A204.1 (cell line): ENCODE measurements at regions not wholly inside any gene's neighbourhood (a gene's known extent, or its start where the extent isn't known, plus 50 kb on each side); places are given as distances from the start of the nearest gene placed in this dataset.

ENCODE experiments used
- FAIRE-seq: peaks from 2 replicates; lab custom pipeline; 2012; peaks lifted over from hg19 to GRCh38; lab: Jason Lieb, UNC

DNA sequence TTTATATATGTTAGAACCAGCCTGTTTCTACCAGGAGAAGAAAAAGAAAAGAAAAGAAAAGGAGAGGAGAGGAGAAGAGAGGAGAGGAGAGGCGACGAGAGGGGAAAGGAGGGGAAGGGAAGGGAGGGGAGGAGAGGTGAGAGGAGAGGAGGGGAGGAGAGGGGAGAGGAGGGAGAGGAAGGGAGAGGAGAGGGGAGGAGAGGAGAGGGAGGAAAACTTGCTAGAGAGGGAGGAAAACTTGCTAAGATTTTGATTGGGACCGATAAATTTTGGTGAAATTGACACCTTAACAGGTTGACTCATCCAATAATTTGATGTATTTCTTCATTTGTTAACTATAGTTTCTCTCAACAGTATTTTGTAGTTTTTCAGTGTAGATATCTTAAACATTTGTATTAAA, 164.0 kb upstream of the SYT1 start:
- FAIRE-seq, result no peak

DNA sequence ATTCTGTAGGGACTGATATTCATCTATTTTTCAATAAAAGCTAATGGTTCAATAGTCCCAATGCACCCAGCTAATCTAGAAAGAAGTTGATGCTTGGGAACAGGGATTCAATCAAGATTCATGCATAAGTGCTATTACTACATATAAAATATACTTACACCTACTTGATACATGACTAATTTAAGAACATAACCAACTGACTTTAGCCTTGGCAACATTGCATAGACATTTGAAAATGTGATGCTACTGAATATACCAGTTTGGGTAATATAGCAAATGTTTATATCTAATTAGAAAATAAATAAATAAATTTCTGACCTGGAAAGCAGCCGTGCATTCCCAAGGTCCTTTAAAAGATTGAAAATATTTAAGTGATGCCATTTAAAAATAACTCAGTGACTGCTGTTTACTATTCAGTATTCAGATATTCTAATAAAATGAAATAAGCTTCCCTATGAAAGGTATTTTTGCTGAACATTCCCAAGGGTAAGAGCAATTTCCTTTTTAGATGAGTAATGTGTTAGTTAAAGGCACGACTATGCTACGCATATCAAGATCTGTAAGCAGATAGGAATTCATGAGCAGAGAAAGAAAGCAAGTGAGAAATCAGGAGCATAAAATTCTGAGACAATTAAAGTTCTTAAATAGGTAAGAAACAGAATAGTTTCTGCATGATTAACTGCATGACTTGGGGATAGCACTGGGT, 160.6 kb upstream of the SYT1 start:
- no peak for FAIRE-seq

DNA sequence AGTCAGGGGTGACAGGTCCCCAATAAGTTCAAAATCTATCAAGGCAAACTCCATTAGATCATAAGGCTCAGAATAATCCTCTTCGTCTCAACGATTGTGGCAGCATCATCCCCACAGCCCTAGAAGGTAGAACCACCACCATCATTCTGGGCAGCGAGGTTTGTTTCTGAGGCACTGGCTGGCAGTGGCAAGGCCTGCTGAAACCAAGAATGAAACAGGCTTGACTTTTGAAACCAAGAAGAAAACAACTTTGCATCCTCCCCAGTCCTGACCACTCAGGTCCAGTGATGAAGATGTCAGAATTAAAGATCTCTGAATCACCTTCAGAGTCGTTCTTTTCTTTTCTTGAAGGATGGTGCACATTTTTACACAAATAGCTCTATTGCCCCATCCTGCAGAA, 152.6 kb upstream of the SYT1 start:
- FAIRE-seq, result no peak

DNA sequence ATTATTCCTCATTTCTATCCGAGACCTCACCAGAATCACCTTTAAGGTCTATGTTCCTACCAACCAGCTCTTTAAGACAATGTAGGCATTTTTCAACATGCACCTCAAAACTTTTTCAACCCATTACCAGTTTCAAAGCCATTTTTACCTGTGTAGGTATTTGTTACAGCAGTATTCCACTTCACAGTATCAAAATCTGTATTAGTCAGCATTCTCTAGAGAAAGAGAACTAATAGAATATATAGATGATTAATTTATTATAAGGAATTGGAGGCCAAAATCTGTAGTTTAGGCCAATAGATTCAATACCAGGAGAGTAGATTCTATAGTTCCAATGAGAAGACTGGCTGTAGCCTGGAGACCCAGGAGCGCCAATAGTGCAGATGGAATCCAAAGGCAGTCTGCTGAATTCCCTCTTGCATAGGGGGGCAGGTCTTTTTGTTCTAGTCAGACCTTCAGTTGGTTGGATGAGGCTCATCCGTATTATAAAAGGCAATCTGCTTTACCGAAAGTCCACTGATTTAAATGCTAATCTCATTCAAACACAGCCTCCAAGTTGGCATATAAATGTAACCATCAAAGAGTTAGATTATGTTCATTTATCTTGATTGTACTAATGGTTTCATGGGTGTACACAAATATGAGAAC, 151.6 kb upstream of the SYT1 start:
- FAIRE-seq, result no peak

DNA sequence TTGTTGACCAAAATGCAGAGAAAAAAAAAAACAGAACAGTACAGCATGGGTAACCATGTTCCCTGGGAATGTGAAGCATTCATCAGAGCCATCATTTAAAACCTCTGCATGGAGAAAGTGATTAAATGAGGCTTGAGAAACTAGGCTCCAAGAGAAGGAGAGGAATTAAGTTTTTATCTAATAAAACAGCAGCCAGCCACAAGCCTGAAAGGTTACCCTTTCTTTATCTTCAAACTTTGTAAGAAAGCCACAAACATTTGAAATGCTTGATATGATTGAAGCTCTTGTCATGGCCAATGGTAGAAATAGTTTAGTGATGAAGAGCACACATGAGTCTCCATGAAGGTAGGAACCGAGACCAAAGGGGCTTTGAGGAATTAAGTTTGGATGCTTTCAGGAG, 144.9 kb upstream of the SYT1 start:
- no peak for FAIRE-seq

DNA sequence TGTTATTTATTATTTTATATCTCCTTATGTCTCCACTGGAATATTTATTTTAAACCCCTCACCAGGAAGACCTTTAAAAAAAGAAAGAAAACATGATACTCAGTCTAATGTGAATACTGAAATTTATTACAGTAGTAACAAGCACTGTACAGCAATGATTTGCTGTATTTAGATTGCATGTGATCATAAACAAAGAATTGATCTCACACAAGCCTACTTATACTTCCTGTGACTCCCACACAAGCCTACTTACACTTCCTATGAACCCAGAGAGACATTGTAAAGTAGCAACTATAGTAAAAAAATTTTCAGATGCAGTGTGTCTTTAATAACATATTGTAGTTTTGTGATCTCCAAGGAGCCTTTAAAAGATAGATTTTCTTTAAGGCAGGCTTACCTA, 142.7 kb upstream of the SYT1 start:
- FAIRE-seq, result no peak

DNA sequence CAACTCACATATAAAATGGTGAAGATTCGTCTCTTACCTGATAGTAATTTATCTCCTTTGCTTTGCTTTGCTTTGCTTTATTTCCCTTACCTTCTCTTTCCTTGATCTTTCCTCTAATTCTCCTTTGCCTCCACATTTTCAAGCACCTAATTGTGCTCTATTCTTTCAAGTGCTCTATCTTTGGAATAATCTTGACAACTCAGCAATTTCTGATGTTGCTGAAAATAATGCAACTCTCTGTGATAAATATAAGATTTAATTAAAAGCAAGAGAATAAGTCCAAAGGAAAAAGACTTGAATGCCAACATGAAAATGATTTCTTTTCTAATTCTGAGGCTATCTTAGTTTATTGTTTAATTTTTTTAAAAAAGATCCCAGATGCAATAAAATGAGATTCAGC, 139.5 kb upstream of the SYT1 start:
- no peak for FAIRE-seq

DNA sequence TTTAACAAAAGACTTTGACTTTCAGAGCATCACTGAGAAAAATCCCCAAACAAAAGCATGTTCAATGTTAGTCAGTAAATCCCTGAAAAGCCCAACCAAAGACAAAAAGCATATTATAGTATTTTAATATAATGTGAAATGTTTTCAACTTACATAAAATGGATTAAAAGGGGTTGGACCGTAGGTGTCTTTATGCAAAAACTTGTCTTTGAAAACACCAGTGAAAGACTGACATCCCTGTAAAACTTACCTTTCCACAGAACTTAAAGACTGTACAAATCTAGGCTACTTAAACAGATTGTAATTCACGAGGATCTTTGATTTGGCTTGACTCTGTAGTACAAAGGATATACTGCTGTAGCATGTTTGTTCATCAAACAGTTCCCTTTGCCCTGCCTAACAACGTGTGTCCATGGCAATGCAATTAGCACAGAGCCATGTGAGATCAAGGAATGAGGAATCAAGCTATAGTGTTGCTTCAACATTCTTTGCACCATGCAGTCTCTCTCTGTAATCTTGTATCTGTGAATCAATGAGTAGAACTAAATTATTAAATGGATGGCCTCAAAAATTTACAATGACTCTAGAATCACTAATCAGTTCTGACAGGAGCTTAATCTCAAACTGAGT, 138.5 kb upstream of the SYT1 start:
- no peak for FAIRE-seq

DNA sequence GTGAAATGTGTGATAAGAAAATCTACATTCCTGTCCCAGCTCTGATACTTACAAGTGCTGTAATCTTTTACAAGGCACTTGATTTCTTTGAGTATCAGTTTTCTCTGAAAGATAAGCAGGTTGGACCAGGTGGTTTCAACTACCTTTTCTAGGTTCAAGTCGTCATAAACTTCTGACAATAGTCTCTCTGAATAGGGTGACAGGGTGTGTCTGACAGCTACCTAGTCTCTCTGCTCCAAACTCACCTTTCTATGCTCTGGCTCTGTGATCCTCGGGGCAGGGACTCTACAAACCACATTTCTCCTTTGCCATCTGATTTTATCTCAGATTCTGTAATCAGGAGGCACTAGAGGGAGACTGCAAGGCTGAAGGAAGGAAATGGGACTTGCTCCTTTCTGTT, 137.7 kb upstream of the SYT1 start:
- FAIRE-seq, result no peak

DNA sequence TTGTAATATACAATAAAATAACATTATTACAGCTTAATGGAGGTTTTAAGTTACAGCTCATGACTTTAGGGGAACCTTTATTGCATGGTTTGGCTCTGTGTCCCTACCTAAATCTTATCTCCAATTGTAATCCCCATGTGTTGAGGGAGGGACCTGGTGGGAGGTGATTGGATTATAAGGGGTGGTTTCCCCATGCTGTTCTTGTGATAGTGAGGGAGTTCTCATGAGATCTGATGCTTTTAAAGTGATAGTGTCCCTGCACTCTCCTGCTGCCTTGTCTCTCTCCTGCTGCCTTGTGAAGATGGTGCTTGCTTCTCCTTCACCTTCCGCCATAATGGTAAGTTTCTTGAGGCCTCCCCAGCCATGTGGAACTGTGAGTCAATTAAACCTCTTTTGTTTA, 132.1 kb upstream of the SYT1 start:
- FAIRE-seq, result no peak

DNA sequence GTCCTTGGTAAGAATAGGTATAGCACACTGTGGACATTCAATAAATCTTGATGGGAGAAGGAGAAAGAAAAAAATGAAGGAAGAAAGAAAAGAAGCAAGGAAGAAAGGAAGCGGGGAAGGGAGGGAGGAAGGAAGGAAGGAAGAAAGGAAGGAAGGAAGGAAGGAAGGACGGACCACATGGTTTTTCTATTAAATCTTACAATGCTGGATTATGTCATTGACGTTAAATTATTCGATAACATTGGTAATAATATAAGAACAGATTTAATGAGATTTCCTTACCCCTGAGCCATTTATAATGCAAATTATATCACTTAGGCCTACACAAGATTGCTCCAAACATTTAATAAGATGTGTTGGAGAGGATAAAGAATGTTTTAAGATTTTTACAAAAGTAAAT, 124.9 kb upstream of the SYT1 start:
- no peak for FAIRE-seq

DNA sequence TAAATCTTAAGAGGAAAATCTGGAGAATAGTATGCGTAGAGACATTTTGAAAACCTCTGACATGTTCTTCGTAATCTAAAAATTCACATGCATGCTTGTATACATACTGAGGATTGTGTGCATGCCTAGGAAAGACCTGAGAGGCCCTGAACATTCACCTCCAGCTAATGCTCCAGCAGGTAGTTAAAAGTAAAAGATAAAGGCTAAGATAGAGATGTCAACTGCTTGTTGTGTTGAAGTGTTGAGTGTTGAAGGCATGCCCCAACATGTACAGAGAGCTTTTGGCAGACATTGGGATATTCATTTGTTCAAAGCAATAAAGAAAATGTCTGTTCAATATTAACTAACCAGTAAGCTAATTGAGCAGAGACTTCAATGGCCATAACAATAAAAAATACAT, 118.6 kb upstream of the SYT1 start:
- FAIRE-seq, result no peak

DNA sequence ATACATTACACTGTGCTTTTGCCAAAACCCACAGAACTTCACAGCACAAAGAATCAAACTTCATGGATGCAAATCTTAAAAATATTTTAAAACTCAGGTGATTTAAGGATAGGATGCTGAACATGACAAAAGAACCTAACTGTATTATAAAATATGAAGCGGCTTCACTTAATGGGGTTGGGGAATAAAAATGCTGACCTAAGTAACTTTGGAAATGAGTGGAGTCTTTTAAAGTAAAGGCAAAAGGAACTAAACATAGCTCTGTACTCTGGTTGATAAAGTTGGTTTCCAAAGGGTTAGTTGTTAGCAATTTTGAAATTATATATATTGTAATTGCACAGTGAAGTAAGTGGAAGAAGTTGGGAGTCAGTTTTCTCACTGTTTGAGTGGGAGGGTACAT, 111.5 kb upstream of the SYT1 start:
- FAIRE-seq, result no peak

DNA sequence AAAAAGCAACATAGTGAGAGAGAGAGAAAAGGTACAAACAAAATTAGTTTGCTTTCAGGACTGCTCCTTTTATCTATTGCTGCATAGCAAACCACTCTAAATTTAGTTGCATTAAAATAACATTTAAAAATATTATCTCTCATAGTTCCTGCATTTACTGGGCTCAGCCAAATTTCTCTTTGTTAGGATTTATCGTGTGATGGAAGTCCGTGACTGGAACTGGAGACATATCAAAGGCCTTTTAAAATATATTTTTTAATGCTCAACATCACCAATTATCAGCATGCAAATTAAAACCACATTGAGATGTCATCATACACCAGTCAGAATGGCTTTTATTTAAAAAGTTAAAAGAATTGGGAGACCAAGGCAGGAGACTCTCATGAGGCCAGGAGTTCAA, 107.6 kb upstream of the SYT1 start:
- no peak for FAIRE-seq

DNA sequence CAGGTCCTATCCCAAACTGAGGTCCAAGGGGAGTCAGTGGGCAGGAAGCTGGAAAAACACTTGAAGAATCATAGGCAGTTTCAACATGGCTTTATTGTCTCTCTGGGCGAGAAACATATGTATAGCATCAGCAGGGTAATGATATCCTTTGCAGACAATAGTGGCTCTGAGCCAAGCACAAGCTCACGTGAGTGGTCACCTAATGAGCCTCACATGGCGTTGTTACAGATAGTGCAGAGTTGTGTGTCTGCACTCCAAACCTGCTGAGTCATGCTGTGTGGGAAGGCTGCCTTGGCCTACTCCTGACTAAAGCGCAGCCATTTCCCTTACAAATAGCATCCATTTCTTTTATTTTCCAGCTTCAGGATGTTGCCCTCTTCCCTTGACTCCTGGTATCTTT, 105.2 kb upstream of the SYT1 start:
- FAIRE-seq, result no peak

DNA sequence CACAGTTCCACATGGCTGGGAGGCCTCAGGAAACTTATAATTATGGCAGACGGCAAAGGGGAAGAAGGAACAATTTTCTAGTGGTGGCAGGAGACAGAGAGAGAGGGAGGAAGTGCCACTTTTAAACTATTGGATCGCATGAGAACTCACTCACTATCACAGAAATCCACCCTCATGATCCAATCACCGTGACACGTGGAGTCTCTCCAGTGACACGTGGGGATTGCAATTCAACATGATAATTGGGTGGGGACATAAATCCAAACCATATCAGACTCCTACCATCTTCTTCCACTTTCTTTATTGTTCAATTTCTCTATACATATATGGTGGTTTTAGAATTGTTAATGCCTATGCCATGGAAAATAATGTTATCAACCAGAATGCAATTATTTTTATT, 103.7 kb upstream of the SYT1 start:
- no peak for FAIRE-seq

DNA sequence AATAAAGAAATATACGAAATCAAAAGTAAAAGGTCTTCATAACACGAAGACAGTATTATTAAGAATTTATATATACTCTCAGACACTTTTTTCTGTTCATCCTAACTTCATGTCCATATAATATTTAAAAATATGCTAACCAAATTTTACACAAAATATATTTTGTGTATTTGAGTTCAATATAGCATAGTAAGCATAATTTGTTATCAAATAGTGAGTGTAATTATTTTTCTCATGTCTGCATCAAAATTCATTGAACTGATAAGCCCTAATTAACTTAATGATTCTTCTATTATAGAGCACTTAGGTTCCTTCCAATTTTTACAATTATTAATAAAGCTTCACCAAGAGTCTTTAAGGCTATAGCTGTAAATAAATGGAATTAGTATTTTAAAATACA, 99.7 kb upstream of the SYT1 start:
- no peak for FAIRE-seq

DNA sequence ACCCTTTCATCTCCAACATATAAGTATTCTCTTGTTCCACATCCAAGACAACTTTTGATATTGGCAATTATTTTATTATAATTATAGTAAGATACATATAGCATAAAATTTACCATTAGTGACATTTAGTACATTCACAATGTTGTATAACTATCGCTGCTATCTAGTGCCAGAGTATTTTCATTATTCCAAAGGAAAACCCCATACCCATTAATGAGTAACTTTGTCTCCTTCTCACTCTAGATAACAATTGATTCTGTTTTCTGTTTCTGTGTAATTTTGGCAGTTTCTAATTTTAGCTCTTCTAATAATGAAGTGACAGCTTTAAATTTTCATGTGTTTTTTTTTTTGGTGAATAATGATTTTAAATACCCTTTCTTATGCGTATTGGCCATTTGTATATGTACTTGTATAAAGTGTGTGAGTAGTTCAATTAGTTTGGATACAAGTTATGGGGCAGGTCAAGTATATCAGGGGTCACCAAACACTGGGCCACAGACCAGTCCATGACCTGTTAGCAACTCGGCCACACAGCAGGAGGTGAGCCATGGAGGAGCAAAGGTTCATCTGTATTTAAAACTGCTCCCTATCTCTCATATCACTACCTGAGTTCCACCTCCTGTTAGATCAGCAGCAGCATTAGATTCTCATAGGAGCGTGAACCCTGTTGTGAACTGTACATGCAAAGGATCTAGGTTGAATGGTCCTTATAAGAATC, 97.2 kb upstream of the SYT1 start:
- FAIRE-seq, result no peak

DNA sequence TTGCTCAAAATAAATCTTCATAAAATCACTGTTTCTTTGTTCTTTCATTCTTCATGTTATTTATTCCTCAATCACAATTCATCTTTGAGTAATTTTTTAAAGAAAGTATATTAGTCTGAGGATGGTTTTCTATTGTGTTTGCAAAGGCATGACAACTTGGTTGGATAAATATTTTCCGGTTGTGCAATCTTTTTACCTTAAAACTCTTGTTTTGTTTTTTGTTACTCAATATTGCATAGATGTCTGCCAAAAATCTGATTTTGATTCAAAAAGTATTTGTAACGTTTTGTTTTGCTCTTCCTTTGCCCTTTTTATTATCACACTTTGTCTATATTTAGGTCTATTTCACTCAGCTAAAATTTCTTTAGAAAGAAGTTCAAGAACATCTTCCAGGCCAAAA, 86.2 kb upstream of the SYT1 start:
- FAIRE-seq, result no peak

DNA sequence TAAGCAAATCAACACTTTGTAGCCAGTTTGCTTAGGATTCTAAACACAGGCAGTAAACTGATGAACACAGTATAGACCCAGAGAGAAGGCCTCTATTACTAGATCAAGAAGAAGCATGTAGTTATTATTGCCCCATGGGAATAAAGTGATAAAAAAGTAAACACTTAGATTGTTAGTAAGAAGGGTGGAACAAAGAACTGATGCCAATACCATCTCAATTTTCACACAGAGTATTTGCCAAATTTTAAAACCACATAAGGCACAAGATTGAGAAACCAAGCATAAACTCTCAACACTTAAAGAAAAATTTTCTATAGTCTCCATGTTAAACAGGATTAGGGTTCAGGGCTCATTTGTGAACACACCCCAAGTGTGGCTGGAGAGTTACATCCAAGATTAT, 77.0 kb upstream of the SYT1 start:
- FAIRE-seq, result no peak

DNA sequence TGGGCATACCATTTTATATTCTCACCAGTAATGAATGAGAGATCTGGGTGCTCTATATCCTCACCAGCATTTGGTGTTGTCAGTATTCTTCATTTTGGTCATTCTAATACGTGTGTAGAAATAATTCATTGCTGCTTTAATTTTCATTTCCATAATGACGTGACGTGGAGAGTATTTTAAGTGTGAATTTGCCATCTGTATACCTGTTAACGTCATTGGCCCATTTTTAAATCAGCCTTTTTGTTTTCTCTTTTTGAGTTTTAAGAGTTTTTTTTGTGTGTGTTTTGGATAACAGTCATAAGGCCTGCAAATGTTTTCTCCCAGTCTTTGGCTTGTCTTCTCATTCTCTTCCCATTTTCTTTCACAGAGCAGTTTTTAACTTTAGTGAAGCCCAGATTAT, 74.4 kb upstream of the SYT1 start:
- no peak for FAIRE-seq

DNA sequence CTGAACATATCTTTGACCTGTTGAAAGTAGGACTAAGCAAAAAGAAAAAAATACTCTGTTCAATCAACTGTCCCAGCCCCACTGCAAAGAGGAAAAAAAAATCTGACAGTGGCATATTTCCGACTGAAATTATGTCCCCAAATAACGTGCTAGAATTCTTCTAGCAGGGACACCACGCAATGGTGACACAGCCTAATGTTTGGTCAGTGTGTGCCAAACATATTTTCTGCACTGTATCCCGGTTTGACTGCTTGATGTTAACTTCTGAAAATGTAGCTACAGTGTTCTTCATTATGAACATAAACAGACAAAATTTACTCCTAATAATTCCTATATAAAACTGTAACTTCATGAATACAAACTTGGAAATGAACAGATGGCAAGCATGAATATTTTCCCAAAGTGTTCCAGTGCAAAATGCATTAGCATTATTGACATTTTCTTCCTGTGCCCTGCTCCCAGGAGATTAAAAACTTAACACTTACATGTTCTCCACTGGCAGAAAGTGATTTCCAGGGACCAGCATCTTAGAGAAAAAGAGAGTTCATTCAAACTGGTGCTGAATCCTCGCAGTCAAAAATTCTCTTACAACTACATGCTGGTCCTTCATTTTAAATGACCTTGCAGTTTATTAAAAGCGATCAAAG, 72.4 kb upstream of the SYT1 start:
- no peak for FAIRE-seq

DNA sequence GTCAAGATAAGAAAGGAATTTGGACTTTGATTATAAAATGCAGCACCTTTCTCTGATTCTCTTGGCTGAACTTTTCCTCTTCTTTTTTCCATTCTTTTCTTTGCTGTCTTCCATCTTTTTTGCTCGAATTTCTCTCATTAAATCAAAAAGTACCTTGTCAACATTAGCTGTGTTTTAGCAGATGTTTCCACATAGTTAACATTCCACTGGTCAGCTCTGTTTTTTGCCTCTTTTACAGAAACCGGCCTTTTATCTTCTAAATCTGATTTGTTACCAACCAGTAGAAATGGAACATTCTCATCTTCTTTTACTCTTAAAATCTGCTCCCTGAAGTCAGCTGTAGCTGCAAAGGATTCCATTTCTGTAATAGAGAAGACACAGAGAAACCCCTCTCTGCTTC, 71.1 kb upstream of the SYT1 start:
- FAIRE-seq, result no peak
